IMR-90 (cell line): ENCODE measurements at regions not wholly inside any gene's neighbourhood (a gene's known extent, or its start where the extent isn't known, plus 50 kb on each side); places are given as distances from the start of the nearest gene placed in this dataset.

Experiments used
- ATAC-seq: fragments of 200-7000 bp; cut with Tn5 transposase; 2 replicates; pipeline ENCODE4 v1.9.1; 2020; ENCODE audit warnings: low read depth, mild to moderate bottlenecking, moderate library complexity
- BruUV-seq: library from RNA; stranded (reverse); fragments of 400-500 nt; replicated peaks from 2 replicates; lab custom pipeline; 2021; lab: Mats Ljungman, UMichigan
- CTCF ChIA-PET: fragments of 300-600 bp; formaldehyde crosslinking; extraction: SDS; loops from one replicate; lab custom pipeline; 2021; ENCODE audit warnings: antibody characterized with exemption; lab: Yijun Ruan, JAX
- POLR2A ChIA-PET: fragments of 300-600 bp; sonication (Branson Sonifier 250); formaldehyde crosslinking; loops from one replicate; lab custom pipeline; 2022; ENCODE audit warnings: antibody characterized with exemption; ENCODE audit not compliant: unreplicated experiment; lab: Charles Lee
- DNase-seq: peaks from one replicate; pipeline ENCODE4 v3.0.0; 2013
- H2AFZ ChIP-seq: replicated peaks from 2 replicates; pipeline ENCODE3; 2013; ENCODE audit warnings: low read length, mild to moderate bottlenecking; ENCODE audit not compliant: poor library complexity
- H2AK5ac ChIP-seq: 2 replicates; pipeline ENCODE4 v1.6.1; 2013; ENCODE audit warnings: low read depth, low read length, inconsistent platforms
- H2AK9ac ChIP-seq: replicated peaks from 2 replicates; pipeline ENCODE3; 2013; ENCODE audit warnings: mild to moderate bottlenecking, low read depth, low read length, moderate library complexity; ENCODE audit not compliant: poor library complexity
- H2BK120ac ChIP-seq: 2 replicates; pipeline ENCODE4 v1.6.1; 2013; ENCODE audit warnings: low read depth, low read length, inconsistent platforms
- H2BK15ac ChIP-seq: 3 replicates; pipeline ENCODE4 v1.6.1; 2013; ENCODE audit warnings: low read depth, low read length, inconsistent platforms
- H2BK20ac ChIP-seq: 2 replicates; pipeline ENCODE4 v1.6.1; 2013; ENCODE audit warnings: low read depth, mild to moderate bottlenecking, inconsistent platforms, low read length, moderate library complexity
- H2BK5ac ChIP-seq: 2 replicates; pipeline ENCODE4 v1.6.1; 2013; ENCODE audit warnings: mild to moderate bottlenecking, low read depth, low read length, inconsistent platforms; ENCODE audit not compliant: poor library complexity, severe bottlenecking
- H3K14ac ChIP-seq: replicated peaks from 2 replicates; pipeline ENCODE4 v1.6.1; 2013; ENCODE audit warnings: low read depth, low read length, inconsistent platforms
- H3K18ac ChIP-seq: 2 replicates; pipeline ENCODE4 v1.6.1; 2013; ENCODE audit warnings: low read depth, low read length, control low read depth
- H3K23ac ChIP-seq: 2 replicates; pipeline ENCODE4 v1.6.1; 2013; ENCODE audit warnings: low read depth, low read length, inconsistent platforms
- H3K27ac ChIP-seq: 2 replicates; pipeline ENCODE4 v1.5.1; 2013; ENCODE audit warnings: mild to moderate bottlenecking, control low read depth, low read length; ENCODE audit not compliant: insufficient read depth
- H3K27me3 ChIP-seq: 2 replicates; pipeline ENCODE4 v1.6.1; 2013; ENCODE audit warnings: low read length; ENCODE audit not compliant: control insufficient read depth, insufficient read depth
- H3K36me3 ChIP-seq: 2 replicates; pipeline ENCODE4 v1.6.1; 2013; ENCODE audit warnings: low read length, mixed read lengths; ENCODE audit not compliant: control insufficient read depth, insufficient read depth
- H3K4ac ChIP-seq: 2 replicates; pipeline ENCODE4 v1.6.1; 2013; ENCODE audit warnings: low read depth, low read length, inconsistent platforms
- H3K4me1 ChIP-seq: 2 replicates; pipeline ENCODE4 v1.6.1; 2013; ENCODE audit warnings: low read length, mixed read lengths; ENCODE audit not compliant: control insufficient read depth, insufficient read depth
- H3K4me2 ChIP-seq: 2 replicates; pipeline ENCODE4 v1.6.1; 2013; ENCODE audit warnings: low read depth, mild to moderate bottlenecking, control low read depth, low read length, moderate library complexity
- H3K4me3 ChIP-seq: 2 replicates; pipeline ENCODE4 v1.5.1; 2013; ENCODE audit warnings: low read depth, mild to moderate bottlenecking, control low read depth, low read length, moderate library complexity; ENCODE audit not compliant: insufficient read depth
- H3K56ac ChIP-seq: 2 replicates; pipeline ENCODE4 v1.6.1; 2013; ENCODE audit warnings: low read length, inconsistent platforms; ENCODE audit not compliant: insufficient read depth; ENCODE audit errors: extremely low read depth
- H3K79me1 ChIP-seq, 2 experiments: 2 replicates each; pipeline ENCODE4 v1.6.1; 2013; ENCODE audit warnings: low read length in 2 of 2, inconsistent platforms in 1 of 2, low read depth in 1 of 2
- H3K9ac ChIP-seq: 2 replicates; pipeline ENCODE4 v1.6.1; 2013; ENCODE audit warnings: low read depth, low read length, control low read depth
- H3K9me1 ChIP-seq: 2 replicates; pipeline ENCODE4 v1.6.1; 2013; ENCODE audit warnings: low read length, inconsistent platforms; ENCODE audit not compliant: insufficient read depth
- H3K9me3 ChIP-seq: 2 replicates; pipeline ENCODE4 v1.6.1; 2013; ENCODE audit warnings: low read length; ENCODE audit not compliant: control insufficient read depth, insufficient read depth
- H4K20me1 ChIP-seq: 2 replicates; pipeline ENCODE4 v1.6.1; 2013; ENCODE audit warnings: low read length, inconsistent platforms; ENCODE audit not compliant: insufficient read depth
- H4K5ac ChIP-seq: 2 replicates; pipeline ENCODE4 v1.6.1; 2013; ENCODE audit warnings: mild to moderate bottlenecking, low read depth, low read length, control low read depth
- H4K8ac ChIP-seq, 2 experiments: 2 replicates each; pipeline ENCODE4 v1.6.1; 2013; ENCODE audit warnings: low read depth in 2 of 2, low read length in 2 of 2, control low read depth in 1 of 2, inconsistent platforms in 1 of 2
- H4K91ac ChIP-seq: 2 replicates; pipeline ENCODE4 v1.6.1; 2013; ENCODE audit warnings: low read depth, low read length, inconsistent platforms; ENCODE audit not compliant: insufficient read depth
- CTCF ChIP-seq: conservative IDR thresholded peaks from 2 replicates; pipeline ENCODE4 v1.5.1; 2012; ENCODE audit warnings: mild to moderate bottlenecking, low read depth, low read length, improper control_type of control experiment
- RAD21 ChIP-seq: IDR thresholded peaks from 2 replicates; pipeline ENCODE4 v1.6.1; 2012; ENCODE audit warnings: low read length, improper control_type of control experiment
- RCOR1 ChIP-seq: IDR thresholded peaks from 2 replicates; pipeline ENCODE4 v1.6.1; 2012; ENCODE audit warnings: mild to moderate bottlenecking, low read length, improper control_type of control experiment; ENCODE audit not compliant: insufficient replicate concordance
- RFX5 ChIP-seq: IDR thresholded peaks from 2 replicates; pipeline ENCODE4 v1.8.0; 2012; ENCODE audit warnings: low read depth, mild to moderate bottlenecking, low read length, moderate library complexity
- WGBS, 2 experiments: methylation state at CpG; one replicate each; pipeline versions ENCODE4 v1.1.5 to v1.1.7; 2013; ENCODE audit warnings: missing lambda C conversion rate in 2 of 2; ENCODE audit not compliant: insufficient read length in 1 of 2; ENCODE audit errors: extremely low coverage in 2 of 2; 5-methylcytosine and 5-hydroxymethylcytosine counted together
- dilution Hi-C: fragments of 300-500 bp; cut with HindIII; formaldehyde crosslinking; loops from one replicate; pipeline ENCODE4 v1.14.3; 2018; ENCODE audit warnings: low sequenced_read_pairs; ENCODE audit not compliant: unreplicated experiment
- in situ Hi-C: fragments of 300-500 bp; cut with MboI; formaldehyde crosslinking; loops from 3 replicates; pipeline ENCODE4 v1.14.3; 2019; ENCODE audit warnings: low sequenced_read_pairs, inconsistent platforms, mixed read lengths
- intact Hi-C: fragments of 100-400 bp; cut with micrococcal nuclease; formaldehyde crosslinking; loops from 2 replicates; pipeline ENCODE4 v1.10.0; 2022

GRCh38 chr4:106809076-106809475, 227.0 kb downstream of the DKK2 start:
- dilution Hi-C loops, result no loop called here
- ChIA-PET POLR2A (no interaction called here), CTCF (interaction anchor here (1.0 kb wide), 1 partner anchor 439 kb away, joined by 4 read pairs; no protein-coding TSS in a partner anchor)
- no peaks in the 10 kb centered on the region for H3K36me3 ChIP-seq
- H3K4me1 ChIP-seq, result no peaks in the 10 kb centered on the region
- no CpG with 5 or more reads among the region's 2 CpGs for WGBS, 2 experiments
- no peak overlapping the region for H3K56ac ChIP-seq
- H3K23ac ChIP-seq, result no peak overlapping the region
- no peak overlapping the region for H4K8ac ChIP-seq
- H3K4me3 ChIP-seq, result no peak overlapping the region
- intact Hi-C loops, result loop anchor here (1.0 to 5.0 kb wide), 2 partner anchors 440 to 482 kb away; no protein-coding TSS in a partner anchor
- H2AFZ ChIP-seq, result no peak overlapping the region
- in situ Hi-C loops, result no loop called here
- H3K18ac ChIP-seq, result no peak overlapping the region
- H2BK15ac ChIP-seq, result no peak overlapping the region
- H3K4me2 ChIP-seq, result no peak overlapping the region
- no peak overlapping the region for H3K27ac ChIP-seq
- H4K20me1 ChIP-seq, result no peaks in the 10 kb centered on the region
- H3K27me3 ChIP-seq, result no peaks in the 10 kb centered on the region
- no peak overlapping the region for H4K5ac ChIP-seq
- no TSS peak for BruUV-seq
- no peak overlapping the region for H2BK120ac ChIP-seq
- H3K9me3 ChIP-seq, result no peaks in the 10 kb centered on the region
- H2AK9ac ChIP-seq, result no peak overlapping the region
- no peak overlapping the region for H2BK5ac ChIP-seq
- H3K9ac ChIP-seq, result no peak overlapping the region
- no peak for TF ChIP-seq RFX5
- TF ChIP-seq RCOR1, result no peak
- peak; percentile 30; the same call in 1 of the 2 replicates for TF ChIP-seq CTCF
- peak; percentile 46 for TF ChIP-seq RAD21
- H3K14ac ChIP-seq, result no peak overlapping the region
- no peak overlapping the region for H3K4ac ChIP-seq
- no peak overlapping the region for H4K91ac ChIP-seq
- no peaks in the 10 kb centered on the region for H3K9me1 ChIP-seq
- H3K79me1 ChIP-seq, result no peaks in the 10 kb centered on the region
- no peak overlapping the region for H2AK5ac ChIP-seq
- peak; percentile 25 for DNase-seq
- ATAC-seq, result 0 out of 2 replicates have a peak, but pooled peaks have one; percentile 51
- no peak overlapping the region for H2BK20ac ChIP-seq
